G401.6 (cell line): ENCODE measurements at regions not wholly inside any gene's neighbourhood (a gene's known extent, or its start where the extent isn't known, plus 50 kb on each side); places are given as distances from the start of the nearest gene placed in this dataset.

Experiments
- FAIRE-seq: peaks from 2 replicates; lab custom pipeline; 2012; peaks lifted over from hg19 to GRCh38; lab: Jason Lieb, UNC

- FAIRE-seq = no peak
Observed at GRCh38 chr7:45980181-45980905, 59.3 kb upstream of the IGFBP3 start.

- no peak for FAIRE-seq
Observed at GRCh38 chr7:45979275-45980180, 58.5 kb upstream of the IGFBP3 start.

GRCh38 chr7:45978731-45979211 is 57.7 kb upstream of the IGFBP3 start:
- no peak for FAIRE-seq

- peak; percentile 98 for FAIRE-seq
Observed at GRCh38 chr7:45978010-45978681, 57.1 kb upstream of the IGFBP3 start.

- FAIRE-seq = no peak
Observed at GRCh38 chr7:45977256-45977780, 56.2 kb upstream of the IGFBP3 start.

GRCh38 chr7:45976485-45976856 is 55.4 kb upstream of the IGFBP3 start:
- FAIRE-seq = no peak

- no peak for FAIRE-seq
Observed at GRCh38 chr7:45975847-45976484, 54.9 kb upstream of the IGFBP3 start.

- FAIRE-seq = no peak
Observed at GRCh38 chr7:45975367-45975766, 54.3 kb upstream of the IGFBP3 start.

- FAIRE-seq = no peak
Observed at GRCh38 chr7:45974540-45975360, 53.7 kb upstream of the IGFBP3 start.

GRCh38 chr7:45973725-45974532 is 52.9 kb upstream of the IGFBP3 start:
- FAIRE-seq = no peak

- FAIRE-seq = no peak
Observed at GRCh38 chr7:45972629-45973312, 51.7 kb upstream of the IGFBP3 start.

- FAIRE-seq = no peak
Observed at GRCh38 chr7:45971661-45972175, 50.6 kb upstream of the IGFBP3 start.

- FAIRE-seq = no peak
Observed at GRCh38 chr7:45971171-45971570, 50.1 kb upstream of the IGFBP3 start.
